RPMI8226 (cell line): ENCODE measurements at regions not wholly inside any gene's neighbourhood (a gene's known extent, or its start where the extent isn't known, plus 50 kb on each side); places are given as distances from the start of the nearest gene placed in this dataset.
"Not testable (repeated sequence)": the region's sequence is repeated elsewhere in the genome, so short reads cannot be mapped to it uniquely, and the experiment has no call there.

Source experiments
- DNase-seq: peaks from one replicate; pipeline ENCODE4 v3.0.0-alpha.2; 2015

- DNase-seq: not testable (repeated sequence)
Measured at GRCh38 chr9:67288117-67288735, 295.9 kb upstream of the SPATA31A3 start.

GRCh38 chr9:67284299-67284698, 291.9 kb upstream of the SPATA31A3 start:
- not testable (repeated sequence) for DNase-seq

DNA sequence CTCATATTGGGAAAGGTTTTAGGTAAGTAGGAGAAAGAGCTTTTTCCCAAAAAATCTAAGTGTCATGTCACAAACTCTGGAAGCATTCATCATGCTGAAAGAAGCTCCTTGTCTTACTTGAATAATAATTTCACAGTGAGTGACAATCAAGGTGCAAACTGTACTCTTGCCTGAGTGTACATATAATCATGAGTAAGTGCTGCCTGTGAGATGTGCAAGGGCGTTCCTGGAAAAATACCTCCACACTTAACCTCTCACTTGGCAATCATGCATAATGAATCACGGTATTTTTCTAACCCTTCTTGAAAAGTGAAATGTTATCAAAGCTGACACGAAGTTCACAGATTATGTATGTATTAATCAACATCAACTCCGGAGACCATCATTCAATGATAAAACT, 289.2 kb upstream of the SPATA31A3 start:
- DNase-seq: not testable (repeated sequence)

DNA sequence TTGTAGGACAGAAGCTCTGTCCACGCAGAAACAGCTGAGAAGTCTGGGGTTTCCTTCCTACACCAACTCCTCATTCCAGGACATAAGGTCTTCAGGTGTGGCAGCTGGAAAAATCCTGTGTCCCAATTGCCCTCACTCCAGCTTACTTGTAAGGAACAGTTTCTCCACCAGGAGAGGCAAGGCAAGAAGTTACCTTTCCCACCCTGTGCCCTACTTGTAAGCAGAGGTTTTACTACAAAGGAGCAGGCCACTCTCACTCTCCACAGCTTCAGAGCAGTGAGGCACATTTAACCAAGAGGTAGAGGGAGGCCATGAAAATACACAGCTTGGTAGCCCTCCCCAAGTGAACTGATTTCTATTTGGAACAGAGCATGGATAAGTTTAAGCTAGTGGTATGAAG, 277.3 kb upstream of the SPATA31A3 start:
- not testable (repeated sequence) for DNase-seq

- DNase-seq: not testable (repeated sequence)
Measured at GRCh38 chr9:67257894-67258293, 265.5 kb upstream of the SPATA31A3 start.

DNA sequence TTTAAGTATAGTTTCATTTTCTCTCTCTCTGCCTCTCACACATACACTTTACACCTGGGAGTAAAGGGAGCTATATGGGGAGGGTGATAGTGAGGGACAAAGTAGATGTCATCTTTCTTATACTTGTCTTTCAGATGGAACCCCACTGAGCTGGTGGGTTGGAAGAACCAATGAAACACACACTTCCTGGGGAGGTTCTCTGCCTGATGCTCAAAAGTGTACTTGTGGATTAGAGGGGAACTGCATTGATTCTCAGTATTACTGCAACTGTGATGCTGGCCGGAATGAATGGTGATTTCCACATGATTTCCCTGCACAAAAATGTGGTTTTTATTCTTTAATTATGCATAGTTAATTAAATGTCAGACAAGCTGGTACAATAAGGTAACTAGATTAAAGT, 256.6 kb upstream of the SPATA31A3 start:
- DNase-seq: not testable (repeated sequence)

DNA sequence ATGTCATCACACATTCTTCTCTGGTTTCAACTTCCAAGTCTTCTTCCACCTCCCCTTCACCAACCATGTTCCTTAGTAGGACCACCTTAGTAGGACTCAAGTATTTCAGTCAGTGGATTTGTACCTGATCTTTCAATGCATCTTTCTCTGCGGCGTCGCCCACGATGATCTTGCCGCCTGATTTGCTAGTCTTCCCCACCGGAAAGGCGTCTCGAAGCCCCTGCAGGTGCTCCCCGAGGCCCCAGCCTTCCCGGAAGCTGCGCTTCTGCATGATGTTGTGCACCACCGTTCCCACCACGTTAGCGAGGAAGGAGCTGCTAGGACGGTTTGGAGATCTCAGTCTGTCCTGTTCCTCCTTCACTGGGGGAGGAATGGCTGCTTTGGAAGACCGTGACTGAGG, 219.7 kb upstream of the SPATA31A3 start:
- DNase-seq: peak; percentile 3

GRCh38 chr9:67210842-67211241, 218.5 kb upstream of the SPATA31A3 start:
- not testable (repeated sequence) for DNase-seq

DNA sequence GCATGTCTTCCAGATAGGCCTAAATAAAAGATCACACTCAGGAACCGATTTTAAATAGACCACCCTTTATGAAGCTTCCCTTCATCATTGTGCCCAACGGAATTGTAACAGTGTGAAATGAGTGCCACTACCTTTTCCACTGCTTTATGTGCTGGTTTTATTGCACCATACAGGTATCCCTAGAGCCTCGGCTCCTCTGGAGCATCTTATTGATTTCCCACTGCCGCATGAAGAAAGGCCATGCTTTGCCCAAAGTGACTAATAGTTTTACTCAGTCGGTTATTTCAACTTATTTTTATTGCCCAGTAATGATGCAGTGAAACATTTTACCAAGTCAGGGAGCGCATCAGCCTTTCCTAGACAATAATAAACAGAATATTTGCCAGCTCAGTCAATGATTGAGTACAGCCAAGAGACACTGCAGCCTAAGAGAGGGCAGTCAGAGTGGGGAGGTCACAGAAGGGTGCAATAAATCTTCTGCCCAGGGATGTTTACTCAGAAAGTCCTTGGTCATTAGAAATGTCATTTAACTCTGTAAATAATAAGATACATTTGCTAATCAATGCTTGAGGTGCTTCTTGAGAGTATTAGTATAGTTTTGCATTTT, 216.6 kb upstream of the SPATA31A3 start:
- DNase-seq: not testable (repeated sequence)

GRCh38 chr9:67196135-67196534, 203.8 kb upstream of the SPATA31A3 start:
- DNase-seq: not testable (repeated sequence)

GRCh38 chr9:67195357-67195756, 203.0 kb upstream of the SPATA31A3 start:
- DNase-seq: not testable (repeated sequence)

DNA sequence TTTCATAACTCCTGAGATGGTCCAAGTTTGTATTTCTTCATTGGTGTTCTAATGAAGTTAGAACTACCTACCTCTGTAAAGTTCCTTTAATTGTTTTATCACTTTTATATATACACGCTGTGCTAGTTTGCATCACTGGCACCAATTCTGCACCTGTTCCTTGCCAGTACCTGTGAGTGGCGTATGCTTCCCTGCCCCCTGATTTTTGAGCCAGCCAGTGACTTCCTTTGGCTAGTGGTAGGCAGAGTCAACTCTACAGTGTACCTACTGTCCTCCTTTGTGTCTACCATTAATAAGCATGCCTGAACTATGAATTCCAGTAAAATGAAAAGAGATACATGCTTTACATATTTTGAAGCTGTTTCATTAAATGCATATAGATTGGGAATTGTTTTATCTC, 186.8 kb upstream of the SPATA31A3 start:
- not testable (repeated sequence) for DNase-seq

GRCh38 chr9:67175167-67175566, 182.8 kb upstream of the SPATA31A3 start:
- not testable (repeated sequence) for DNase-seq

GRCh38 chr9:67171721-67172120, 179.4 kb upstream of the SPATA31A3 start:
- DNase-seq: not testable (repeated sequence)

GRCh38 chr9:67168530-67169157, 176.3 kb upstream of the SPATA31A3 start:
- DNase-seq: not testable (repeated sequence)

DNA sequence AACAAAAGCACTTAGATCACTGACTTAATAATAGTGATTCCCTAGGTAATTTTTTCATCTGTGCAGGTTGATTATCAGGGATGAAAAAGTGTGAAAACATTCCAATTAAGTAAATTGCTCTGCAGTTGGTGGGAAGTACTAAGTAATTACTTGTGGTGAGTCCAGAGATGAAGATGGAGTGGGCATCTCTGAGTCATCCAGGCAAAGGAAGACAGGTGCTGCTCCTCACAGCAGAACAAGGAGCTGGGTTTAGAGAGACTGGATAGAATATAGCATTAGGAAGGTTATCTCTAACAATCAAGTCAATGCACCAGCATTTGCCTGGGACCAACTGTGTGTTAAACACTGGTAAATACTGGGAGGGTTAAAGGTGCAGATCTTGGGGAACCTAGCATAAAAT, 174.0 kb upstream of the SPATA31A3 start:
- not testable (repeated sequence) for DNase-seq

- not testable (repeated sequence) for DNase-seq
Measured at GRCh38 chr9:67162827-67163226, 170.5 kb upstream of the SPATA31A3 start.

DNA sequence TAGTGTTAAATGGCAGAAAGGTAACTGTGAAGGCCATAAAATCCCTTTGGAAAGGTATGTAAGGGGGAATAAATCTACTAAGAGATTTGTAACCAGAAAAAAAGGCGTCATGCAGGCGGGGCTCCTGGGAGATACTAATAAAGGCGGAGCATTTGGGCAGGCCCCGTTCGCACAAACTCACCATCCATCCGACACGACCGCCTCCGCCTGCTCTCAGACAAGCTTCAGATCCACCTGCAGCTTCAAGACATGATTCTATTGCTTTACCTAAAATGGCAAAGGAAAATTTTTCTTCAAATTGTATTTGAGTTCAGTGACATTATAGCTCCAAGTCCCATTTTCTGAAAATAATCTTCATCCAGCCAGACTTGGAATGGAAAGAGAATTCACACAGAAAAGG, 162.9 kb upstream of the SPATA31A3 start:
- not testable (repeated sequence) for DNase-seq

DNA sequence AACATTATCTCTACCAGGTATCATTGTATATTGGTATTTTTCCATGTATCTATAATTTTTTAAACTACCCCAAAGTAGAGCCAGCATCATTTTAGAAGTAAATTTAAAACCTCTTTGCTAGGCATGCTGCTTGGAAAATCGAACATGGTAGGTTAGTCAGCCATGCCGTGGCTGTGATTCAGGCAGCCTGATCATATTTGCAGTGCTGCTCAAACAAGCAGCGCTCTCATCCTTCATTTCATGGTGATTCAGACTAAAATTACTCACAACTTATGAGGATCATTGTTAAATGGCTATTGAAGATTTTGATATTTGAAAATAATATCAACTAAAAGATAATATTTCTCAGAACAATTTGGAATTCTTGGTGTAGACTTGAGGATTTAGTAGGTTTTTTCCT, 161.2 kb upstream of the SPATA31A3 start:
- not testable (repeated sequence) for DNase-seq

- DNase-seq: not testable (repeated sequence)
Measured at GRCh38 chr9:67142392-67143107, 150.2 kb upstream of the SPATA31A3 start.

- not testable (repeated sequence) for DNase-seq
Measured at GRCh38 chr9:67136376-67136775, 144.0 kb upstream of the SPATA31A3 start.

- DNase-seq: peak; percentile 0
Measured at GRCh38 chr9:67133124-67133523, 140.8 kb upstream of the SPATA31A3 start.

DNA sequence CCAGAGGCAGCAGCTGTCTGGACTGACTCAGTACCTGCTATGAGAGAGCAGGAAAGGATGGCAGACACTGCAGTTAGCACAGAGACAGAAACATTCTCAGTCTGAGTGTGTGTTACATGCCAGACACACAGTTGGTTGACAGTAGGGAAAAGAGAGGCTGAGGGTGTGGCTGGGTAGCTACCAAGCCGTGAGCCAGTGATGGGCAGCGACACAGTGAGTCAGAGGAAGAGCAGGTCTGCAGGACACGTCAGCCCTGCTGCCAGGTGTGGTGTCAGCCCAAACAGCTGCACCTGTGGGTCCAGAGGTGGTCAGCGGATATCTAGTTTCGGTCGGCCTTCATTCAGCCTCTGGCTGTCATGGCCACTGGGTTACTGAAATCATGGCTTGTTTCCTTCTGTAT, 124.4 kb upstream of the SPATA31A3 start:
- DNase-seq: not testable (repeated sequence)
